A549 (cell line): ENCODE measurements at regions not wholly inside any gene's neighbourhood (a gene's known extent, or its start where the extent isn't known, plus 50 kb on each side); places are given as distances from the start of the nearest gene placed in this dataset.
A peak's percentile ranks its signal among the peaks of the same experiment; 100 is the strongest.

Experiments used
- ATAC-seq, 2 experiments: fragments of 200-7000 bp in 1 of 2; fragments of >200 bp in 1 of 2; cut with Nextera tagmentation in 1 of 2; cut with Tn5 transposase in 1 of 2; 3 replicates each; pipeline versions ENCODE4 v1.8.0 to v1.9.1; 2018 to 2020; ENCODE audit warnings: mild to moderate bottlenecking in 1 of 2, moderate library complexity in 1 of 2
- CTCF ChIA-PET: fragments of 300-600 bp; sonication (Branson Sonifier 250); formaldehyde crosslinking; extraction: SDS; loops from one replicate; lab custom pipeline; 2021; ENCODE audit warnings: antibody characterized with exemption, inconsistent platforms; lab: Yijun Ruan, JAX
- POLR2A ChIA-PET: fragments of 350-600 bp; formaldehyde crosslinking; extraction: SDS; loops from one replicate; lab custom pipeline; 2021; ENCODE audit warnings: antibody characterized with exemption, inconsistent platforms; lab: Yijun Ruan, JAX
- DNase-seq, 2 experiments: peaks; one replicate each; pipeline versions ENCODE4 v3.0.0 to v3.0.0-alpha.2; 2011 to 2016; ENCODE audit warnings: low read depth in 1 of 2, low spot score in 1 of 2
- FAIRE-seq: peaks from 2 replicates; lab custom pipeline; 2011; peaks lifted over from hg19 to GRCh38; lab: Jason Lieb, UNC
- H3K27ac ChIP-seq, 2 experiments: fragments of >200 bp; sonication (Bioruptor Twin); formaldehyde crosslinking; 3 replicates each; pipeline ENCODE4 v1.5.1; 2016 to 2017
- H3K4me1 ChIP-seq: fragments of >200 bp; sonication (Bioruptor Twin); formaldehyde crosslinking; 3 replicates; pipeline ENCODE4 v1.6.1; 2016
- H3K4me2 ChIP-seq: fragments of >200 bp; sonication (Bioruptor Twin); formaldehyde crosslinking; 3 replicates; pipeline ENCODE4 v1.6.1; 2016
- H3K4me3 ChIP-seq: fragments of >200 bp; sonication (Bioruptor Twin); formaldehyde crosslinking; 3 replicates; pipeline ENCODE4 v1.5.1; 2016
- H3K9me3 ChIP-seq: fragments of >200 bp; sonication (Bioruptor Twin); formaldehyde crosslinking; 3 replicates; pipeline ENCODE4 v1.6.1; 2016
- ELK1 ChIP-seq: fragments of 150-350 bp; IDR thresholded peaks from 2 replicates; pipeline ENCODE4 v1.6.1; 2014; ENCODE audit warnings: low read depth, mild to moderate bottlenecking, low read length
- FOSB ChIP-seq: fragments of 250-450 bp; sonication (Bioruptor Pico); IDR thresholded peaks from 2 replicates; pipeline ENCODE4 v1.5.0; 2020; ENCODE audit warnings: mild to moderate bottlenecking, moderate library complexity
- HDAC2 ChIP-seq: fragments of 200-600 bp; sonication (generic); IDR thresholded peaks from 2 replicates; pipeline ENCODE4 v1.6.1; 2016
- HES2 ChIP-seq: fragments of >200 bp; sonication (Bioruptor Twin); formaldehyde crosslinking; IDR thresholded peaks from 2 replicates; pipeline ENCODE4 v1.6.1; 2016
- HEYL ChIP-seq: fragments of 250-450 bp; sonication (Bioruptor Pico); IDR thresholded peaks from 2 replicates; pipeline ENCODE4 v1.8.0; 2021; ENCODE audit warnings: mild to moderate bottlenecking, moderate library complexity
- HMGXB4 ChIP-seq: fragments of 250-450 bp; sonication (Bioruptor Pico); IDR thresholded peaks from 2 replicates; pipeline ENCODE4 v1.5.0; 2021; ENCODE audit warnings: mild to moderate bottlenecking, moderate library complexity, borderline replicate concordance
- HOXB5 ChIP-seq: fragments of 250-450 bp; sonication (Bioruptor Pico); IDR thresholded peaks from 2 replicates; pipeline ENCODE4 v1.5.0; 2020; ENCODE audit warnings: mild to moderate bottlenecking, moderate library complexity
- KDM1A ChIP-seq: fragments of 200-600 bp; sonication (generic); IDR thresholded peaks from 2 replicates; pipeline ENCODE4 v1.6.1; 2016; ENCODE audit warnings: low read depth, mild to moderate bottlenecking
- KDM5A ChIP-seq: fragments of 200-600 bp; sonication (generic); IDR thresholded peaks from 2 replicates; pipeline ENCODE4 v1.6.1; 2016; ENCODE audit warnings: antibody characterized with exemption, mild to moderate bottlenecking
- MAFK ChIP-seq: fragments of 450-650 bp; IDR thresholded peaks from 2 replicates; pipeline ENCODE4 v1.6.1; 2014; ENCODE audit not compliant: partially characterized antibody
- NPAS2 ChIP-seq: fragments of 250-450 bp; sonication (Bioruptor Pico); IDR thresholded peaks from 2 replicates; pipeline ENCODE4 v1.8.0; 2022; ENCODE audit warnings: mild to moderate bottlenecking, moderate library complexity, borderline replicate concordance
- PBX3 ChIP-seq: IDR thresholded peaks from 2 replicates; pipeline ENCODE4 v1.6.1; 2012
- PHF8 ChIP-seq: fragments of 200-600 bp; sonication (generic); IDR thresholded peaks from 2 replicates; pipeline ENCODE4 v1.6.1; 2016; ENCODE audit warnings: low read depth, mild to moderate bottlenecking, antibody characterized with exemption, moderate library complexity, borderline replicate concordance
- POLR2A ChIP-seq: IDR thresholded peaks from 2 replicates; pipeline ENCODE4 v1.6.1; 2012; ENCODE audit warnings: mild to moderate bottlenecking, low read length
- POLR2AphosphoS2 ChIP-seq: conservative IDR thresholded peaks from 2 replicates; pipeline ENCODE4 v1.6.1; 2012; ENCODE audit warnings: low read length, improper control_type of control experiment, inconsistent platforms
- RAD21 ChIP-seq, 2 experiments: fragments of >200 bp in 1 of 2; sonication (Bioruptor Twin) in 1 of 2; formaldehyde crosslinking in 1 of 2; IDR thresholded peaks in 1 of 2; conservative IDR thresholded peaks in 1 of 2; 2 replicates in 1 of 2; 3 replicates in 1 of 2; pipeline ENCODE4 v1.6.1; 2012 to 2018; ENCODE audit warnings: inconsistent platforms in 1 of 2
- RCOR1 ChIP-seq: fragments of 150-350 bp; IDR thresholded peaks from 2 replicates; pipeline ENCODE4 v1.6.1; 2014; ENCODE audit warnings: antibody characterized with exemption, low read length, low read depth
- SMC3 ChIP-seq: fragments of >200 bp; sonication (Bioruptor Twin); formaldehyde crosslinking; IDR thresholded peaks from 3 replicates; pipeline ENCODE4 v1.6.1; 2018; ENCODE audit warnings: inconsistent platforms
- TFCP2L1 ChIP-seq: fragments of 250-450 bp; sonication (Bioruptor Pico); IDR thresholded peaks from 2 replicates; pipeline ENCODE4 v1.5.0; 2021; ENCODE audit warnings: mild to moderate bottlenecking
- TP53 ChIP-seq: fragments of 250-450 bp; sonication (Bioruptor Pico); IDR thresholded peaks from 2 replicates; pipeline ENCODE4 v1.5.0; 2021; ENCODE audit warnings: mild to moderate bottlenecking, moderate library complexity
- ZC3H11A ChIP-seq: fragments of 450-650 bp; IDR thresholded peaks from 2 replicates; pipeline ENCODE4 v1.6.1; 2014; ENCODE audit warnings: antibody characterized with exemption, mild to moderate bottlenecking
- ZNF302 ChIP-seq: fragments of 250-450 bp; sonication (Bioruptor Pico); IDR thresholded peaks from 2 replicates; pipeline ENCODE4 v1.9.0; 2021; ENCODE audit warnings: inconsistent platforms, mild to moderate bottlenecking, moderate library complexity
- ZSCAN20 ChIP-seq: fragments of 250-450 bp; sonication (Bioruptor Pico); IDR thresholded peaks from 2 replicates; pipeline ENCODE4 v1.8.0; 2022; ENCODE audit warnings: mild to moderate bottlenecking, moderate library complexity
- WGBS: methylation state at CpG from one replicate; pipeline ENCODE4 v1.1.6; 2017; ENCODE audit errors: missing lambda C conversion rate; 5-methylcytosine and 5-hydroxymethylcytosine counted together
- TF ChIP-seq, protein P1 (sequence below): fragments of >200 bp; sonication (Bioruptor Twin); formaldehyde crosslinking; IDR thresholded peaks from 3 replicates; pipeline ENCODE4 v1.6.1; 2016
- TF ChIP-seq, protein P2 (sequence below): IDR thresholded peaks from 2 replicates; pipeline ENCODE4 v1.6.1; 2012; ENCODE audit warnings: low read depth, borderline replicate concordance

- no peak overlapping the region for H3K27ac ChIP-seq
- ATAC-seq = no peak
- no peak overlapping the region for H3K4me2 ChIP-seq
- TF ChIP-seq TFCP2L1 (CRISPR knock-in tag) (no peak), ZSCAN20 (CRISPR knock-in tag) (no peak), RCOR1 (no peak), HDAC2 (no peak), PBX3 (no peak), FOSB (no peak), KDM5A (no peak), RAD21 (conservative IDR thresholded peaks at IDR 0.05 in 1 of 2, IDR thresholded peaks at IDR 0.05 in 1 of 2) (no peak), PHF8 (no peak), ZNF302 (CRISPR knock-in tag) (no peak)
- no peak for FAIRE-seq
- no peaks in the 10 kb centered on the region for H3K9me3 ChIP-seq
- H3K4me1 ChIP-seq = no peaks in the 10 kb centered on the region
- no peak for DNase-seq
- POLR2A ChIA-PET = no interaction called here
- H3K4me3 ChIP-seq = no peak overlapping the region
- CTCF ChIA-PET = interaction anchor here (2.9 kb wide), 1 partner anchor 1096 kb away, joined by 19 read pairs; no protein-coding TSS in a partner anchor
- 81% methylated on average over 3 of the region's 3 CpGs for WGBS
Observed at GRCh38 chr5:18311266-18311665, 677.0 kb downstream of the TAF11L14 start.

DNA sequence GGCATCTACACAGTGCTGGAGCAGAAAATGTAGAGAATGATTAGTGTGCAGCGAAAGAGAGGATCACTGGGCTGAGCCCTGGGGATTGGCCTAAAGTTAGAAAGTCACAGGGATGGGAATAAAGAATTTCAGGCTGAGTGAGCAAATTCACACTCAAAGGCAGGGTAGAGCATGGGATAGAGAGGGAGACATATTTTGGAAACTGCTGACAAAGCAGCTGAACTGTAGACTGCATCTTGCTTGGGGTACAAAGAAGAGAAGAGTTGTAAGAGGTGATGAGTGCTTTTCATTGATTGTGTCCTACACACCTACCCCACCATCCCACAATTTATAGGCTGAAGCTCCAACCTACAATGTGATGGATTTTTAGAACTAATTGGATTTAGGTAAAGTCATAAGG, 677.8 kb downstream of the TAF11L14 start:
- TF ChIP-seq ZC3H11A (no peak), POLR2A (no peak), ZNF302 (CRISPR knock-in tag) (no peak), KDM1A (no peak), PHF8 (no peak), MAFK (peak; percentile 79), ELK1 (no peak)
- TF ChIP-seq, protein P1, sequence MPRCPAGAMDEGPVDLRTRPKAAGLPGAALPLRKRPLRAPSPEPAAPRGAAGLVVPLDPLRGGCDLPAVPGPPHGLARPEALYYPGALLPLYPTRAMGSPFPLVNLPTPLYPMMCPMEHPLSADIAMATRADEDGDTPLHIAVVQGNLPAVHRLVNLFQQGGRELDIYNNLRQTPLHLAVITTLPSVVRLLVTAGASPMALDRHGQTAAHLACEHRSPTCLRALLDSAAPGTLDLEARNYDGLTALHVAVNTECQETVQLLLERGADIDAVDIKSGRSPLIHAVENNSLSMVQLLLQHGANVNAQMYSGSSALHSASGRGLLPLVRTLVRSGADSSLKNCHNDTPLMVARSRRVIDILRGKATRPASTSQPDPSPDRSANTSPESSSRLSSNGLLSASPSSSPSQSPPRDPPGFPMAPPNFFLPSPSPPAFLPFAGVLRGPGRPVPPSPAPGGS = no peak
- TF ChIP-seq, all 56 proteins: peak for 1
- no peak overlapping the region for H3K4me3 ChIP-seq
- FAIRE-seq (no peak), DNase-seq (no peak), ATAC-seq (peak in 1 of 2 experiments; percentile 39; a peak in 1 of 6 replicates)
- ChIA-PET POLR2A (no interaction called here), CTCF (interaction anchor here (0.6 to 2.9 kb wide), 4 partner anchors 614 to 1362 kb away, joined by 3 to 19 read pairs (median 4); no protein-coding TSS in a partner anchor)
- no peak overlapping the region for H3K27ac ChIP-seq
- WGBS = 75% methylated on average over 1 of the region's 1 CpG
- H3K4me2 ChIP-seq = no peak overlapping the region
- no peaks in the 10 kb centered on the region for H3K4me1 ChIP-seq
- H3K9me3 ChIP-seq = no peaks in the 10 kb centered on the region

DNA sequence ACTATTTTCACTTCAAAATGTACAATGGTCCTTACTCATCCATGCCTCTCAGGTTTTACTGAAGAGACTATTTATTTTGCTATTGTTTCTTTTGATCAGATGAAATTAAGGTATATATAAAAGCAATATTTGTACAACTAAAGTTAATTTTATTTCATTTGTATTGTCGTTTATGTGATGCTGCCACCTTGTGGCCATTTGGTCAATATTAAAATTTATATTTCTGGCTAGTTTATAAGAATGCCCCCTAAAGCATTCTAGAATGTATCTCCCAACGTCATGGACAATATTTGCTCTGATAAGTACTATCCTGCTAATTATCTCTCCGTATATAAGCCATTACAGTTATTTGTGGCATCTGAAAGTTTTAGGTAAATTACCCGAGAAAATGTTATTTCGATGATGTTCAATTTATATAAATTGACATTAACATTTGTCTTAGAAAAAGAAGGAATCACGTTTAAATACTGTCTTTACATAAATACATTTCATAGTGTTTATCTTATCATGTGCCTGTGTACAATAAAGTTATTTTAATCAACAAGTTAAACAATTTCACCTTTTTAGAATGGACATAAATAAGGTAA, 680.0 kb downstream of the TAF11L14 start:
- peak; percentile 23 for FAIRE-seq
- CTCF ChIA-PET = interaction anchor here (1.3 to 3.1 kb wide), 3 partner anchors 9 to 1124 kb away, joined by 5 to 18 read pairs (median 12); no protein-coding TSS in a partner anchor
- WGBS = 30% methylated on average over 6 of the region's 6 CpGs
- TF ChIP-seq, protein P2, sequence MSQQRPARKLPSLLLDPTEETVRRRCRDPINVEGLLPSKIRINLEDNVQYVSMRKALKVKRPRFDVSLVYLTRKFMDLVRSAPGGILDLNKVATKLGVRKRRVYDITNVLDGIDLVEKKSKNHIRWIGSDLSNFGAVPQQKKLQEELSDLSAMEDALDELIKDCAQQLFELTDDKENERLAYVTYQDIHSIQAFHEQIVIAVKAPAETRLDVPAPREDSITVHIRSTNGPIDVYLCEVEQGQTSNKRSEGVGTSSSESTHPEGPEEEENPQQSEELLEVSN = no peak
- TF ChIP-seq RAD21 (conservative IDR thresholded peaks at IDR 0.05 in 1 of 2, IDR thresholded peaks at IDR 0.05 in 1 of 2) = peak; percentile 67 to 72
- no peak for TF ChIP-seq NPAS2 (CRISPR knock-in tag)
- TF ChIP-seq SMC3 = peak; percentile 44; the same call in 1 of the 3 replicates
- no peak for TF ChIP-seq PHF8
- no peak for TF ChIP-seq MAFK
- TF ChIP-seq TFCP2L1 (CRISPR knock-in tag) = no peak
- TF ChIP-seq HMGXB4 (CRISPR knock-in tag) = no peak
- no peak for TF ChIP-seq HES2
- TF ChIP-seq HEYL (CRISPR knock-in tag) = no peak
- TF ChIP-seq ELK1 = no peak
- no peak for TF ChIP-seq RCOR1
- no peak for TF ChIP-seq TP53
- TF ChIP-seq POLR2AphosphoS2 = no peak
- no peak for TF ChIP-seq HOXB5 (CRISPR knock-in tag)

More for the DNA sequence above, 680.0 kb downstream of the TAF11L14 start:
- Histone ChIP-seq H3K4me1 (no peaks in the 10 kb centered on the region), H3K4me3 (no peak overlapping the region), H3K9me3 (no peaks in the 10 kb centered on the region), H3K4me2 (no peak overlapping the region), H3K27ac (no peak overlapping the region)
- POLR2A ChIA-PET = no interaction called here
- ATAC-seq = no peak
- DNase-seq = peak; percentile 25 to 33
